ENCODE measurements at regions not wholly inside any gene's neighbourhood (a gene's known extent, or its start where the extent isn't known, plus 50 kb on each side); places are given as distances from the start of the nearest gene placed in this dataset.

GRCh38 chr21:36589352-36589971, 109.5 kb upstream of the SIM2 start (continued):
- TF ChIP-seq MNT (conservative IDR thresholded peaks at IDR 0.05), result peak in 1 of 2 experiments; percentile 32; a peak in 1 of 4 replicates
- TF ChIP-seq DEAF1 (CRISPR knock-in tag; IDR thresholded peaks at IDR 0.05), result peak; percentile 59
- no peak for TF ChIP-seq PYGO2 (tag; IDR thresholded peaks at IDR 0.05)
- TF ChIP-seq ETS1 (conservative IDR thresholded peaks at IDR 0.05; ENCODE audit: control insufficient read depth, low read depth, low read length), result no peak
- no peak for TF ChIP-seq CBX5 (IDR thresholded peaks at IDR 0.05; ENCODE audit: borderline replicate concordance, low read depth)
- TF ChIP-seq PKNOX1 (IDR thresholded peaks at IDR 0.05), result peak; percentile 75
- no peak for TF ChIP-seq CEBPB (tag; IDR thresholded peaks at IDR 0.05)
- TF ChIP-seq ZNF778 (CRISPR knock-in tag; IDR thresholded peaks at IDR 0.05), result no peak
- no peak for TF ChIP-seq NR2F6 (CRISPR knock-in tag; IDR thresholded peaks at IDR 0.05)
- TF ChIP-seq MEIS2 (IDR thresholded peaks at IDR 0.05; ENCODE audit: partially characterized antibody), result peak; percentile 29
- peak in 1 of 2 experiments; percentile 42 for TF ChIP-seq E2F6 (IDR thresholded peaks at IDR 0.05; ENCODE audit: borderline replicate concordance in 1 of 2, extremely low read depth in 1 of 2, insufficient read depth in 1 of 2, insufficient read length in 1 of 2, low read depth in 1 of 2, low read length in 1 of 2, poor library complexity in 1 of 2, severe bottlenecking in 1 of 2)
- no peak for TF ChIP-seq HDGF (IDR thresholded peaks at IDR 0.05)
- TF ChIP-seq ZNF311 (CRISPR knock-in tag; IDR thresholded peaks at IDR 0.05), result no peak
- TF ChIP-seq MECOM (CRISPR knock-in tag; IDR thresholded peaks at IDR 0.05), result no peak
- TF ChIP-seq CBFA2T3 (IDR thresholded peaks at IDR 0.05), result no peak
- TF ChIP-seq NFE2 (IDR thresholded peaks at IDR 0.05; ENCODE audit: low read depth), result no peak
- no peak for TF ChIP-seq CREB5 (CRISPR knock-in tag; IDR thresholded peaks at IDR 0.05)
- TF ChIP-seq KDM4B (IDR thresholded peaks at IDR 0.05; ENCODE audit: borderline replicate concordance in 2 of 2, low read depth in 1 of 2), result no peak
- no peak for TF ChIP-seq ZC3H8 (IDR thresholded peaks at IDR 0.05)
- TF ChIP-seq TRIM24 (IDR thresholded peaks at IDR 0.05), result no peak
- peak; percentile 74 for TF ChIP-seq NFIC (IDR thresholded peaks at IDR 0.05)
- TF ChIP-seq RNF2 (IDR thresholded peaks at IDR 0.05), result no peak
- TF ChIP-seq HMG20B (CRISPR knock-in tag; IDR thresholded peaks at IDR 0.05), result no peak
